ENCODE measurements at regions not wholly inside any gene's neighbourhood (a gene's known extent, or its start where the extent isn't known, plus 50 kb on each side); places are given as distances from the start of the nearest gene placed in this dataset.
"Not testable (repeated sequence)": the region's sequence is repeated elsewhere in the genome, so short reads cannot be mapped to it uniquely, and the experiment has no call there.

DNA sequence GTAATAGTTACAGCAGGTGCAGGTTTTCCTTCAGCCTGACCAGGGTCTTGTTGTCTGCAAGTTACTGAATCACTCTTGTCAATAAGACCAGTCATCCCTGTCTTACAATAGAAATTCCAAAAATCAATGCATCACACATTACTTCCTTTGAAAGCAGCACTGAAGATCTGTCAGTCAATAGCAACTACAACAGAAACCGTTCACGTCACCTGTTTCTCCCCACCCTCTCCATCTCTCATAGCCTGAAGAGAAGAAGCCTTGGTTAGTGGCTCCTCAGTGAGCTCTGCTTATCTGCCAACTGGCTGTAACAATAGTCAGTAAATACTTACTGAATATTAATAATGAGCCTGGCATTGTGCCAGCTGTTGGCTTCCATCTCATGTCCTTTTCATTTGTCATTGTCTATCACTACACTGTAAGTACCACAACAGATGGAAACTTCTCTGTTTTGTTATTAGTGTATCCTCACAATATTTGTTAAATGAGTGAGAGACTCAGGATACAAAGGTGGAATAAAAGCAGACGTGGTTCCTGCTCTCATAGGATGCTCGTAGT is 195.2 kb downstream of the S1PR1 start:
- DNase-seq: peak in 1 of 2 experiments; percentile 35

DNA sequence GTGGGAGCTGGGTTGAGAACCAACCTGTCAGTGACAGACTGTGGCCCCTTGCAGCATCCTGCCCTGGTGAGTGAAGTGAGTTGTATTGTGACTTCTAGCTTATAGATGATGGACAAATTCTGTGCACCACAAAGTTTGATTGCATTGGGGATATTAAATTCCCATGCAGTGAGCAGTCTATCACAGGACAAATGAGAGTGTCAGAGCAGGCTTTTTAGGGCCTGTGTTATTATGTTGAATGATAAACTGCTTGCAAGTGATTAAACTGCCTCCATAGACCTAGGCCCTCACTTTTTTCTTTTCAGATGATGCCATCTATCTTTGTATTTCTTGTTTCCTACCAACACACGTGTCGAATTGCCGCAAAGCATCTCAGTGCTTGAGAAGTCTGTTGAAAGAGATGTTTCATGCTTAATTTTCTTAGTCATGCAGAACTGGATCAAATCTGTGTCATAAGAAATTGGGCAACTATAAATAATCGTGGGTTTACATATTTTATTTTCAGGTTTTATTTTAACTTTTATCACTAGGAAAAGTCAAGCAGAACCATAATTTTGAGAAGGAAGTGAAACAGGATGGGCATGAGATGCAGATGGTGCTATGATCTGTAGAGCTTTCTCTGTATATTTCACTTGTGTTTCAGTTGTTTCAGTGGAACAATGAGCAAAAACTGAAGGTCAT is 199.2 kb downstream of the S1PR1 start:
- no peak for DNase-seq

DNA sequence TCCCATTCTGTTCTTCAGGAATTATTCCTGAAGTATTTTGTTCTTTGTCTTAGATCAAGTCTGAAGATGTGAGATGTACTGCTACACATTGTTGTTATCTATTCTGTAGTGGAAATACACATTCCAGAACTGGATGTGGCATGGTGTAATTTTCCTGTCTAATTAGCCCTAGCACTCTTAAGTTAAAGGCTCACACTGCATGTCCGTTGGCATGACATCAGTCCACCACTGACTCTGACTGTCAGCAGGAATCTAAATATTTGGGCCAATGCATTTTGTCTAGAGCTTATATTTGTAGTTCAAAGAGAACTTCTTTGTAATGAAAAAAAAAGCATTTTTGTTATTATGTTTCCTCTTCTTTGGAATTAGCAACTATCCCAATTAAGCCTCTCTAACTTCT is 201.0 kb downstream of the S1PR1 start:
- no peak for DNase-seq

DNA sequence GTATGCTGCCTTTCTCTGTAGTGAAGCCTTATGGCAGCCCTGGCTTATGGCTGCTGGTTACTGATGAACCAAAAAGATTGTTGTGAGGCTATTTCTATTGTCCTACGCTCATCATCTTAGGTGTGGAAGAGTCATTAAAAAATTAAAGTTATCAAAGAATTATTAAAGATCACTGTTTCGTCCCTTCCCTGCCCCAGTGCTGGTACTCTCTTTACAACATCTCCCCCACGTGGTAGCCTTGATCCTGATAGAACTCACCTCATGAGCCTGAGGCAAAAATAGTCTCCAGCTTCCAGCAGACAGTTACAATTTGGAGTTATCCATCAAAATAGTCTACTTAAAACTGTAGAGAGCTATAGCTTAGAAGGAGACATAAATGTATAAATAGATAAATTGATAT is 201.5 kb downstream of the S1PR1 start:
- peak in 1 of 2 experiments; percentile 29 for DNase-seq

DNA sequence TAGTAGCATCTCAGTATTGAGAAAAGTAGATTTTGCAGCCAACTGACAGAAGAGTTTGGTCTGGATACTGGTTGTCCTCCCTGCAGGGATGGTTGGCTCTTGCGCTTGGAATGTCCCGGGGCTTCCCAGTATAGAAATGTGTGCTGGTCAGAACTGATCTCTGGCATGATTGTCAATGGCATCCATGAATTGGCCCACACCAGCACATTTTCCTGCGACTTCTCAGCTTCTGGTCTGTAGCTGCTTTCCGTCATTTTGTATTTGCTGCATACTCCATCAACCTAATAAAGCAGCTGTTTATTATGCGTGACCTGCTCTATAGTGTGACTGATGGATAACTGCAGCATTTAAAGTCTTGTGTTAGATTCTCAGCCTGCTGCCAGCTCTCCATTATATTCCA is 203.7 kb downstream of the S1PR1 start:
- no peak for DNase-seq

DNA sequence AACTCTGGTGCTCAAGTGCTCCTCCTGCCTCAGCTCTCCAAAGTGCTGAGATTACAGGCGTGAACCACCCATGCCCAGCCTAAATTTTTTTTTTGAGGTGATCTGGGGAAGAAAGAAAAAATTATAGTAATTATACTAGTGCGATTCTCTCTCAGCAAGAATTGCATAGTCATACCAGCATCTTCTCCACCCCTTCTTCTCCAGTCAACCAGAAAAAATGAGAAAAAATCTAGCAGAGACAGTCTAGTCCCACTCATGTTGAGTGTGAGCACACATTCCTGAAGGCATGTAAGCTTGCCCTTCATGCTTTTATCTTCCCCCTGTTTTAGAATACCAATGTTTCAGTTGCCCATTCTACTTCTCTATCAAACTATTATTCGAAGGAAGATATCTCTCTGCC is 207.6 kb downstream of the S1PR1 start:
- no peak for DNase-seq

DNA sequence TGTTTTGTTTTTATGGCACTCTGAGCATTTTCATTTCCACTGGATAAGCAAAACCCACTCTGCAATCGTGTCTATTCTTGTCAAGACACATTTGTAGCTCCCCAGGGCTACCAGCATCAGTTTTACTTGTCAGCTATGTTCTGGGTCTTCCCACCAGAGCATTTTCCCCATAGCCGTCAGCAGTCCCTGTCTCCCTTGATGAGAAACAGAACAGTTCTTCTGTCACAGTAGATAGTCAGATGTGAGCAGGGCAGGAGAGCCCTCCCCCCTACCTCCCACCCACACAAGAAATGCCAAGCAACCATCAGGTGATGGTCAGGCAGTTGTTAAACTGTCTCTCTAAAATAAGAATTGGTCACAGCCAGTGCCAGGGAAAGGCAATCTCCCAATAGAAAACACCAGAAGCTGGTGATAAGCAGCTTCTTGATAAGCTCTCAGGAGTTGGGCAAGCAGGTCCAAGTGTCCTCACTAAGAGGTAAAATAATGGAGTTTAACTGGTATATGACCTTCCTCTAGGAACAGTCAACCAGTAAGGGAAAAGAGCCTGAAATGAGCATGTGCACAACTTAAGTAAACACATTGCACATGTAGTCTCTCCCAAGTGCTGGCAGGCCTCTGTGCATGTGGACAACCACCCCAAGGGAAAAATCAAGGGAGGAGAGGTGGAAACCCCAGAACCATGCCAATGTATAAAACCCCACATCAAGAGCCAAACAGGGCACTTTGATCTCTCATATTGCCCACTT is 208.2 kb downstream of the S1PR1 start:
- DNase-seq: no peak

DNA sequence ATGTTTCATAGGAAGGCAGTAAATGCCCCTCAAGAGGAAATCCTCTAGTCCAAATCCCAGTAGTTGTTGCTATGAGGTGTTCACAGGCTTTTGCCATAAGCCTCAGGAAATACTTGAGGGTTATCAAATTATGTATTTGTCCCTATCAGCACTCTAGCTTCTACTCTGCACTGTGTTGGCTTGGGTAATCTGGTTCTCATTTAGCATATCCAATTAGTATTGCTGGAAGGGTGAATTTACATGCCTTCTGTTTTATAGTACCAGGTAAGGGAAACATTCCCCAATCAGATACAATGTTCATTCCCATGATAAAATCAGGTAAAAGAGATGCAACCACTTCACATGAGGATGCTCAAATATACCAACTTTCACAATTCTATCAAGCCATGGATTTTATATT is 211.2 kb downstream of the S1PR1 start:
- no peak for DNase-seq

DNA sequence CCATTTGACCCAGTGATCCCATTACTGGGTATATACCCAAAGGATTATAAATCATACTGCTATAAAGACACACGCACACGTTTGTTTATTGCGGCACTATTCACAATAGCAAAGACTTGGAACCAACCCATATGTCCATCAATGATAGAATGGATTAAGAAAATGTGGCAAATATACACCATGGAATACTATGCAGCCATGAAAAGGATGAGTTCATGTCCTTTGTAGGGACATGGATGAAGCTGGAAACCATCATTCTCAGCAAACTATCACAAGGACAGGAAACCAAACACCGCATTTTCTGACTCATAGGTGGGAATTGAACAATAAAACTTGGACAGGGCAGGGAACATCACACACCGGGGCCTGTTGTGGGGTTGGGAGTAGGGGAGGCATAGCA is 213.9 kb downstream of the S1PR1 start:
- not testable (repeated sequence) for DNase-seq

DNA sequence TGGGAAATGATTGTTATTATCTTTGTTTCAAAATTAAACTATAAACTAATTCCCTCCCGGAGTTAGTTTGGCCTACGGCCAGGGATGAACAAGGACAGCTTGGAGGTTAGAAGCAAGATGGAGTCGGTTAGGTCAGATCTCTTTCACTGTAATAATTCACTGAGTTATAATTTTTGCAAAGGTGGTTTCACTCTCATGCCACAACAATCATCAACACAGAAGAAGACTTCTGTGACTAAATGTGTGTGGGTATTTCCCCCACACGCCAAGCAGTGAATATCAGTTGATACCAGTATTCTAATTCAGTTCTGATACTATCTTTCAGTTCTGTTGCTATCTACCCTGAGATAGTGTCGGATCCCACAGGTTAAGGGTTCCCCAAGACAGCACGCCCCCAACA is 215.1 kb downstream of the S1PR1 start:
- no peak for DNase-seq

DNA sequence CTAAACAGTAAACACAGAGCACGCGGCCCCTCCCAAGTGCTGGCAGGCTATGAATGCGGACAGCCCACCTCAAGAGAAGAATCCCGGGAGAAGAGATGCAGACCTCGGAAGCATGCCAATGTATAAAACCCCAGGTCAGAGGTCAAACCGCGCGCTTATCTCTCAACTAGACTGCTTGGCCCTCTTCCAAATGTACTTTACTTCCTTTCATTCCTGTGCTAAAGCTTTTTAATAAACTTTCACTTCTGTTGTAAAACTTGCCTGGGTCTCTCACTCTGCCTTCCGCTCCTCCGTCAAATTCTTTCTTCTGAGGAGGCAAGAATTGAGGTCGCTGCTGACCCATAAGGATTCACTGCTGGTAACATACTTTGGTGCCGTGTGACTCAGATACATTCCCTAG is 216.0 kb downstream of the S1PR1 start:
- DNase-seq: no peak

DNA sequence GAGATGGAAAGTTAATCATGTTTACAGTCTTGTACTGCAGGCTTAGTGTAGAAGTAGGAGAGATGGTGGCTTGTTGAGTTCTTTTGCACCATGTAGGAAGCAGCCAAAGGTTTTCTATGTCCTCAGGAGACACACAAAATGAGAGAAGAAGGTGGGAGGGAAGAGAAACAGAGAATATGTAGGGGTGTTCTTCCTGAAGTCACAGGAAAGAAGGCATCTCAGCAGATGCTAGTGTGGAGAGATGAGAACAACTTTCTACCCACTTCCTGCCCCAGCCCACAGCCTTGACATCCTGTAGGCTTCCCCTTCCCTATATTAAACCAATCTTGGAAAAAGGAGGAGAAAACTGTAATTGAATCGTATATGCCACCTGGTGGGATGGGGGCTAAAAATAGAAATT is 217.0 kb downstream of the S1PR1 start:
- DNase-seq: no peak

DNA sequence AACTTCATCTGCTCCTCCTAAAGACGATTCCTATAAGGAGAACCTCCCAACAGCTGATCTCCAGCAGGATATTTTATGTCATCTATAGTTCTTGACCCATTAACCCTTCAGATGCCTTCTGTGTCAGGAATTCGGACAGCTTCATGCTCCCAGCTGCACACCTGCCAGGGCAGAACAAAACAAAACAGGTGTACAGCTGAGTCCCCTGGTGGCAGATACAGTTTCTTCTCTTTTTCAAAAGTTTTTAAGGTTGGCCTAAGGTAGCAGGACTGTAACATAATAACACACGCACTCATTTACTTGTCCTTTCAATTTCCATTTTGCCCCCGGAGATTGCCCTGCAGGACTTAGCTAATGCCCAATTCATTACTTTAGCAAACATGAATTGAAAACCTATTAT is 218.3 kb downstream of the S1PR1 start:
- DNase-seq: no peak

DNA sequence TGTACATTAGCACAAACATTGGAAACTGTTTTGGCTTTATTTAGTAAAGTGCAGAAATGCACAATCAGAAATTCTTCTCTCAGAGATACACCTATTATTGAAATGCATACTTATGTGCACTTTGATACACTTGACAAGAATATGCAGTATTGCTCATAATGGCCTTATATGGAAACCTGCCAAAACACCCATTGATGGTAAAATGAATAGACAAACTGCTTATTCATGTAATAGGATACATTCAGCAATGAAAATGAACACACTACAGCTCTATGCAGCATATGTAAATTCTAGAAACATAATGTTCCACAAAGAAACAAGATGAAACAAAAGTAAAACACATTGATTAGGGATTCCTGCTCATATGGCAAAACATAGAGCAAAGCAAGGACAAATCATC is 223.9 kb downstream of the S1PR1 start:
- no peak for DNase-seq

DNA sequence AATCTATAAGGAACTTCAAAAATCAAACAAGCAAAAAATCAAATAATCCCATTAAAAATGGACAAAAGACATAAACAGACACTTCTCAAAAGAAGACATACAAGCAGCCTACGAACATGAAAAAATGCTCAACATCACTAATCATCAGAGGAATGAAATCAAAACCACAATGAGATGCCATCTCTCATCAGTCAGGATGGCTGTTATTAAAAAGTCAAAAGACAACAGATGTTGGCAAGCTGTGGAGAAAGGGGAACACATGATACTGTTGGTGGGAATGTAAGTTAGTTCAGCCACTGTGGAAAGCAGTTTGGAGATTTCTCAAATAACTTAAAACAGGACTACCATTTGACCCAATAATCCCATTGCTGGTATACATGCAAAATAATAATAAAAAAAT is 226.4 kb downstream of the S1PR1 start:
- DNase-seq: no peak

DNA sequence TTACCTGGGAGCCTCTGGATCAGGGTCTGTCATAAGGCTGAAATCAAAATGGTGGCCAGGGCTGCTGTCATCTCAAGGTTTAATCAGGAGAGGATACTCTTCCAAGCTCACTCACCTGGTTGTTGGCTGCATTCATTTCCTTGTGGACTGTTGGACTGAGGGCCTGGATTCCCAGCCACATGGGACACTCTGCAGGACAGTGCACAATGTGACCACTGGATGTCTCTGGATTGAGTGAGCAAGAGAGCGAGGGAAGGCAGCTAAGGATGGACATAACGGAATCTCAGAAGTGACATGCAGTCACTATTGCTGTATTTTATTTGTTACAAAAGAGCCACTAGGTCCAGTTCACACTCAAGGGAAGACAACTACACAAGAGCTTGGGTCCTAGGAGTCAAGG is 229.1 kb downstream of the S1PR1 start:
- no peak for DNase-seq

DNA sequence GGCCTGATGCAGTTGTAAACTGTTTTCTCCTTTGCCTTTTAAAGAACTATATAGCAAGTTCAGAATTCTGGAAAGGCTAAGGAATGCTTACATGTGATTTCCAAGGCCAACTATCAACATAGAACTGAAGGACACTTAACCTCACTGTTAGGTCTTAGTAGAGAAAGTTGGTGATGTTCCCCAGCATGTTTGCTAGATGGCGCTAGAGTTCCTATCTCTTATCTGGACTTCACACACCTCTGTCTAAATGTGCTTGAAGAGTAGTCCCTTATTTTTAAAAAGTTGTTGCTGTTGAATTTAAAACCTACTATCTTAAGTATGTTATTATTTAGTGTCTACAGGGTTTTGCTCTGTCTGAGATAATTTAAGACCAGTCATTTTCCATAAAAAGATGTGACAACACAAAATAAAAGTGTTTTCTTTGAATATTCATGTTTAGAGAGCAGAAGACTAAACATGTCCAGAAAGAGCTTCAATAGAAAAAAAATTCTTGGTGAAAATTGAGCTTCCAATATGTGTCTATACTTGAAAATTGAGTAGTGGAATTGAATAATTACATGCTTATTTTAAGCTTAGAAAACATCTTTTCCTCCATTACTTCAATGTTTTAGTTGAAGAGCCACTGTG is 237.3 kb downstream of the S1PR1 start:
- peak; percentile 8 to 58 for DNase-seq

DNA sequence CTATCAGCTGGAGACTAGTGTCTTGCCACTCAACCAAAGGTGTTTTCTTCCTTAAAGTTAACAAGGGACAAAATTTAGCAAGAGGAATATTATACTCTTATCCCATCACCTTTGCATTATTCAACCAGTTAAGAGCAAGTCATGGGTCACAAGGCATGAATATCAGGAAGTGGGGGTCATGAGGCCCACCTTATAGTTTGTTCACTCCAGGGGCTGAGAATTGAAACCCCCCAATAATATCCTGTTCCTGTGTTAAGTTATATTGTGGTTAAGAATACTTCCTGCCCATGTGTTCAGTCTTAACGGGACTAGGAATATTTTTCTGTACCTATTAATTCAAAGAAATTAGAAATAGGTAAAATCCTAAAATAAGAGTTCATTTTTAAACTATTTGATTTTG is 239.7 kb downstream of the S1PR1 start:
- no peak for DNase-seq

DNA sequence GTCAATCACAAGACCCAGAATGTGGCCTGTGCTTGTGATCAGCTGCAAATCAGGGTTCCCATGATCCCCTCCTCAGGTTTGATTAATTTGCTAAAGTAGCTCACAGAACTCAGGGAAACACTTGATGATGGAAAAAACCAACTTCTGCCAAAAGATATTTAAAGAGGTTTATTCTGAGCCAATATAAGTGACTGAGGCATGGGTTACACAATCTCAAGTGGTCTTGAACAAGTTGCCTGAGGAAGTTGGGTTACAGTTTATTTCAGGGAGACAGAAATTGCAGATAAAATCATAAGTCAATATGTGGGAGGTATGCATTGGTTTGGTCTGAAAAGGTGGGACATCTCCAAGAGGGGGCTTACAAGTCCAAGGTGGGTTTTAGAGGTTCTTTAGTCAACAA is 243.1 kb downstream of the S1PR1 start:
- DNase-seq: no peak

DNA sequence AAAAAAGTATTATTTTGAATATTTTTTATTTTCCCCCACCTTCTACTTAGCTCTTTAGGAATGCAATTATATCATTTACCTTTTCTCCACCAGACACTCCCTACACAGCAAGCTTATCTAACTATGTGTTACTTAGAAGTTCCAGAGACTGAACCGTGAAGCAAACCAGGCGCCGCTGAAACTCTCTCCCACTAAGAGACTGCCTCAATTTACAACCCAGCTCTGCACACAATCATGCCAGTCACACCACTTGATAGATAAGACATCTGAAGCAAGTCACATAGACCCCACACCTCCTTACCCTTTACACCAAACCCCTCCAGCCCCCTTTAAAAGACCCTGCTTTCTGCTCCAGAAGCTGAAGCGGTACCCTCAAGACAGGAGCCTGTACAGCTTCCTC is 245.5 kb downstream of the S1PR1 start:
- no peak for DNase-seq

DNA sequence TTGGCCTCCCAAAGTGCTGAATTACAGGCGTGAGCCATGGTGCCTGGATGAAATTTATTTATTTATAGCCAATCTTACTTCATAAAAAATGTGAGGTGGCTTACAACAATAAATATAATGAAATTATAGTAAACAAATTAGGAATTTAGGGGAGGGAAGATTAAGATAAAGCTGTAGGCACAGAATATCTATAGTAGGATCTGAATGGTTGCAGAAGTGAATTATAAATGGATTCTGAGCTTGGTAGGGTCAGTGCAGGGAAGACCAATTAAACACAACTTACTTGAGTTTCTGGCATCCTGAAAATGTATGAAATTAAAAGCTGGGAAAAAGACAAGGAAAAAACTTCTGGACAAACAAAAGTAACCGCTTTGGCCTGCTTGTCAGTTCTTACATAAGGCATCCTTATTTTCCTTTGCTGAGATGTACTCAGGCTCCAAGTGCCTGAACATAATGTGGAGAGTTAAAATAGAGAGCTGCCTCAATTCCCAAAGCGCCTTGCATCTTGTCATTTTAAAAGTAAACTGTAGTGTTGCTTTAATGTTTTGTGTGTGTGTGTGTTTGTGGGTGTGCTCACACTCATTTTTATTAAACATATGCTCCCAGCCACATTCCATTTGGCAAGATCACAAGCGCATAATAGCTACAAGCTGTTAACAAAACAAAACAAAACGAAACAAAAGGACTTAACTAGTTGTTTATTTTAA is 247.3 kb downstream of the S1PR1 start:
- no peak for DNase-seq

DNA sequence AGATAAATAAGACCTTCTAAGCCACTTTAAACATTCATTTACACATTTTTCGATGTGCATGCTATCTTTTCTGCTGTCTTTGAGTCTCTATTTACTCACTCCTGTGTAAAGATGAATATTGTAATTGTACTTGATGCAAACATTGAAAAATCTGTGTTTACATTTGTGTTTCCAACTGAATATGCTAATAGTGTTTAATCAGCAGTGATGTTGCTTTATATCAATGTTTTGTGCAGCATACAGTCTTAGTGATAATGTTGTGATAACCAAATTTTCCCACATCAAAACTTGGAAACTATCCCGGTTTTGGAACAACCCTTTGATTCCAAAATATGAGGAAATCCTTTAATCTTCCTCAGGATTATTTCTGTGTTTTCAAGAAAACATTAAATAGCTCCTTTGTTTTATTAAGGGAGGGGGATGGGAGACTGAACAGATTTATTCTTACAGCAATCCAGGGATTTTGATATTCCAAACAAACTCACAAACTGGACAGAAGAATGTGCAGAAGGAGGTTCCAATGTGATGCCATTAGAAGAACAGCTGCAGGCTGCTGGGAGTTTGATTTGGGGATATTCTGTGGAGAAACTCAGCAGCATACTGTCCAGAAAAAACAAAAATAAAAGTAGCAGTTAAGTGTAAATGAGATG is 248.0 kb downstream of the S1PR1 start:
- DNase-seq: no peak

DNA sequence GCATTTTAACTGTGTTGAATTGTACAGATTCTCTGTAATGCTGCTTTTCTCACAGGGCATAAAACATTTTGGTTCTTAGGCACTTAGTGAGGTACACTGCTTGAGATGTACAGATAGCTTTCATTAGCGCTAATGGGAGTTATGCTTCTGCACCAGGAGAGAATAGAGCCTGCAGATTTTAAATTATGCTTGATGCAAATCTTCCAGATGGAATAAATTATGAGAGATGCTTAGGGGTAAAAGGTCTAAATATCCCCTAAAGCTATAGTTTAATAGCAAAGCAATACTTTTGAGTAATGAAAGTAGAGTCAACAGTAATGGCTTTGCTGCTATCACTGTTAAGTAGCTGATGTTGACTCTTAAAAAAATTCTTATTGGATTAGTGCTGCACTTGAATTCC is 248.9 kb downstream of the S1PR1 start:
- no peak for DNase-seq

All from NCI-H446 (cell line).